Kidney capillary endothelial cell (primary cell): ENCODE measurements at regions not wholly inside any gene's neighbourhood (a gene's known extent, or its start where the extent isn't known, plus 50 kb on each side); places are given as distances from the start of the nearest gene placed in this dataset.

Source experiments
- DNase-seq: peaks from one replicate; pipeline ENCODE4 v3.0.0-alpha.2; 2018; ENCODE audit warnings: low spot score

DNA sequence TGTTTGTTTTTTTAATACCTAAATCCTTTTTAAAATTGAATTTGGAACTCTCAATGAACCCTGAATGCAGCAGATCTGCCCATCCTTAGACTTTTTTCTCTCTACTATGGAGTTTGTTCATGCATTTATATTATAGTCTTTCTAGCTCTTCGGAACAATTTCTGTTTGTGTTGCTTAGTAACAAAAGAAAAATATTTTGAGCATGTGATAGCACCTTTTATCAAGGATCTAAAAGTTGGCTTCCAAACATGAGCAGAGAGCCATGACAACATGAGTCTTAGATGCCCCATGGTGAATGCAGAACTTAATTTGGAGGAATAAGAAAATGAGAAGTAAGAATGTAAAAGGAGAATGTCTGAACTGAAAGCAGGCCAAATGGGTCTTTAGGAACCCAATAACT, 133.7 kb downstream of the EDN1 start:
- DNase-seq: no peak

DNA sequence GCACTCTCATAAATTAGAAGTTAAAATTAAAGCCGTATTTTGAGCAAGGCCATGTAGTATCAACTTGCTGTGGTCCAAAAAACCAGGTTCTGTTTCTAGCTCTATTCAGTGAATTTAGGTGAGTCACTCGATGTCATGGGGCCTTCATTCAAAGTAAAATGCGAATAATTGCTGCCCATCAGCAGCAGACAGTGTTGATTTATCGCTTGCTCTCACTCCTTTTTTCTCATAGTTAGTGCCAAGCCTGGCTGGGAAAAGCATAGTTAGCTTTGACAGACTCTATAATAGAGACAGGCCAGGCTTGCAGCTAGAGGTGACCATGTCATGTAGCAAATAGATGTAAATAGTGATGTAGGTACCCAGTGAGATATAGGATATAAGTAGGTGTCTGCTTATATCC, 136.0 kb downstream of the EDN1 start:
- no peak for DNase-seq

DNA sequence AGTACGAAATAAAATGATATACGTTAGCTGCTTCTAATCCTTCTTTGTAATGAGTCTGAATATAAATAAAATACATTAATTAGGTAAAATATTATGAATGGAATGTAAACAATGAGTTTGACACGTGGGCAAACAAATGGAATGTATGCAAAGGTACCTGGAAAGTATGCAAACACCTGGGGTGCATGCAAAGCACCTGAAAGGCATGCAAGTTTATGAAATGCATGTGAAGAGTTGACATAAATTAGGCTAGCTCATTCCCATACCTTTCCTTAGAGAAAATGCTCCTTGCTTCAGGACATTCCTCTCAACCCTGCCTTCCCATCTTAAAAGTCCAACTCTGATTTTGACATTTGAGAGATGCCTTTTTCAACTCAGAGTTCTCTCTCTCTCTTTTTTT, 140.9 kb downstream of the EDN1 start:
- DNase-seq: no peak

GRCh38 chr6:12436224-12436623, 146.1 kb downstream of the EDN1 start:
- DNase-seq: no peak

GRCh38 chr6:12436683-12437082, 146.5 kb downstream of the EDN1 start:
- DNase-seq: no peak

GRCh38 chr6:12439296-12439695, 149.1 kb downstream of the EDN1 start:
- no peak for DNase-seq

DNA sequence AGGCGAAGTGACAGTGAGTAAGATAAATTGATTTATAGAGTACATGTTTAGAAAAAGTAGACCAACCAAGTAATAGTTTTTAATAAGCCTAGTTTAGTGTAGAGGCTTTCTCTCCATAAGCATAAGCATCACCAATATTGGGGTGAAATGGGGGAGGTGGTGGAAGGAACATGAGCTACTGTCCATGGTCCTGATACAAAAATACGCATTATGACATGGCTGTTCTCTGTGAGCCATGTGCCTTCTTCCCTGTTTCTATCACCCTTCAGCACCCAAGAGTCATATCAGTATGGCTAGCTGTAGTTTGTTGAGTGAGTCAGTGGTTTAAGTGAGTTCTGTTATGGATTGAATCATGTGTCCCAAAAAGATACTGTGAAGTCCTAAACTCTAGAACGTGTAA, 150.8 kb downstream of the EDN1 start:
- no peak for DNase-seq

DNA sequence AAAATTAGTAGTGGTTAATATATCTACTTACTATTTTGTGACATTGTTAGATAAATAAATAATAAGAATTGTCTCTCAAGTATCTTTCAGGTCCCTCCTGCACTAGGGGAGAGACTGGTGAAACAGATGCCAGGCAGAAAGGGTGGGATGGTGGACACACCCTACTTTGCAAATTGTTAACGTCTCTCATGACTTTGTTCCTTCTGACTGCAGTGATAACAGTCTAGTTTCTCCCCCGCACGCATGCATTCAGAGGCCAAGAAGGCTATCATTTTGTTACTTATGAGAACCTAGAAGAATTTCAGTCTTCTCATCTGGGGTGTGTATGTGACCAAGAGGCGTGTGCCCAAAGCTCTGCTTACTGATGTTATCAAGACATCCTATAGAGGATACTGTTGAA, 152.3 kb downstream of the EDN1 start:
- no peak for DNase-seq

- no peak for DNase-seq
These were observed 156.2 kb downstream of the EDN1 start for GRCh38 chr6:12446394-12446793.

GRCh38 chr6:12449447-12449846, 159.3 kb downstream of the EDN1 start:
- no peak for DNase-seq

- no peak for DNase-seq
These were observed 160.3 kb downstream of the EDN1 start for GRCh38 chr6:12450467-12450866.

DNA sequence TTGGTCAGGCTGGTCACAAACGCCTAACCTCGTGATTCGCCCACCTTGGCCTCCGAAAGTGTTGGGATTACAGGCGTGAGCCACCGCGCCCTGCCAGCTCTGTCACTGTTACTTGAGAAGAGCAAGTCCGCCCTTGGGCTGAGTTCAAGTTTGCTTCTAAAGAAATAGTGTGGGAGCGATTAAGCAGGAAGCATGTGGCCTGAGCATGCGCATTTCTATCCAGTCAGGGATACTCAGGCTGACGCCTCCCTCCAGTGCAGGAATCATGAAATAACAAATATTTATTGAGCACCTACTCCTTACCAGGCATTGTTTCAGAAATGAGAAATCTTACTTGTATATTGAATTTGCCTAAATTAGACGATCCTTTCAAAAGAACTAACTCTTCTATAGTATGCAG, 166.2 kb downstream of the EDN1 start:
- no peak for DNase-seq

GRCh38 chr6:12457094-12457493, 166.9 kb downstream of the EDN1 start:
- DNase-seq: no peak

GRCh38 chr6:12458558-12458957, 168.4 kb downstream of the EDN1 start:
- no peak for DNase-seq

- DNase-seq: no peak
These were observed 169.9 kb downstream of the EDN1 start for GRCh38 chr6:12459945-12460661.

GRCh38 chr6:12467706-12468670, 177.8 kb downstream of the EDN1 start:
- no peak for DNase-seq

- DNase-seq: no peak
These were observed 182.5 kb downstream of the EDN1 start for GRCh38 chr6:12472601-12473038.

DNA sequence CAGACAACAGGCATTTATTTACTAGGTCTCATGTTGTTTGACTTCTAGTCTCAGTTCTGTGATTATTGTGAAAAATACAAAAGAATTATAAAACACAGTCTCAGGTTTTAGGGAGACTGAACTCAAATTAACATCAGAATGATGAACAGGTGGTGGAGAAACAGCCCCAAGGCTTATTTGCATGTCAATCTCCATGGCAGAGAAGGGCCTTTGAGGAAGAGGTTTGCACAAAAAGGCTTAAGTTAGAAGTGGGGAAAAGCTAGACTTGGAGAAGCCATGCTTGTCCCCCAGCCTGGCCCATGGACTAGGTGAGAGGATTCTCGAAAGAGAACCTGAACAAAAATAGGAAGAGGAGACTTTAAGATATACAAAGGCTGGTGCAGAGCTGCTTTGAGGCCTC, 183.3 kb downstream of the EDN1 start:
- DNase-seq: no peak

GRCh38 chr6:12474167-12475140, 184.3 kb downstream of the EDN1 start:
- no peak for DNase-seq

DNA sequence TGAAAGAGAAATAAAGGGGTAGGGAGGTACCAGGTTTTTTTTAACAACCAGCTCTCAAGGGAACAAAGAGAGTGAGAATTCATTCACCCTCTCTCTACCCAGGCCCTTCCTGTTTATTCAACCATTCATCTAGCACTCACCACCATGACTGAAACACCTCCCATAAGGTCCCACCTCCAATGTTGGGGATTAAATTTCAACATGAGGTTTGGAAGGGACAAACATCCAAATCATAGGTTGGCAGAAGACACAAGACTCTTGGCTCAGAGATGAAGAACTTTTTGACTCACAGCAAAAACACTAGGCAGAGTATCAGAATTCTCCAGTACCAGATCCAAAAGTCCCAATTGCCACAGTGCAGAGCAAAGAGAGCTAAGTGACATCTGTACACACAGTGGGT, 186.3 kb downstream of the EDN1 start:
- no peak for DNase-seq

- DNase-seq: no peak
These were observed 187.5 kb downstream of the EDN1 start for GRCh38 chr6:12477616-12478015.

GRCh38 chr6:12478921-12479320, 188.8 kb downstream of the EDN1 start:
- DNase-seq: no peak
